ENCODE measurements at regions not wholly inside any gene's neighbourhood (a gene's known extent, or its start where the extent isn't known, plus 50 kb on each side); places are given as distances from the start of the nearest gene placed in this dataset.
"Not testable (repeated sequence)": the region's sequence is repeated elsewhere in the genome, so short reads cannot be mapped to it uniquely, and the experiment has no call there.

- FAIRE-seq, result no peak
These were observed 72.7 kb upstream of the NALF2 start for GRCh38 chrX:69431420-69431819.

- FAIRE-seq, result no peak
These were observed 73.3 kb upstream of the NALF2 start for GRCh38 chrX:69430785-69431184.

GRCh38 chrX:69429339-69430015 is 74.6 kb upstream of the NALF2 start:
- no peak for FAIRE-seq

GRCh38 chrX:69428216-69428615 is 75.9 kb upstream of the NALF2 start:
- no peak for FAIRE-seq

- no peak for FAIRE-seq
These were observed 79.2 kb upstream of the NALF2 start for GRCh38 chrX:69424910-69425309.

GRCh38 chrX:69424161-69424560 is 80.0 kb upstream of the NALF2 start:
- peak; percentile 84 for FAIRE-seq

- FAIRE-seq, result not testable (repeated sequence)
These were observed 81.9 kb upstream of the NALF2 start for GRCh38 chrX:69422208-69422607.

GRCh38 chrX:69415698-69416097 is 88.4 kb upstream of the NALF2 start:
- FAIRE-seq, result no peak

GRCh38 chrX:69412661-69413060 is 91.5 kb upstream of the NALF2 start:
- no peak for FAIRE-seq

- FAIRE-seq, result no peak
These were observed 105.2 kb upstream of the NALF2 start for GRCh38 chrX:69398881-69399280.

- no peak for FAIRE-seq
These were observed 107.2 kb upstream of the NALF2 start for GRCh38 chrX:69396916-69397315.

- no peak for FAIRE-seq
These were observed 108.8 kb upstream of the NALF2 start for GRCh38 chrX:69395306-69395705.

- FAIRE-seq, result no peak
These were observed 115.0 kb upstream of the NALF2 start for GRCh38 chrX:69389101-69389501.

- no peak for FAIRE-seq
These were observed 115.6 kb upstream of the NALF2 start for GRCh38 chrX:69388526-69388925.

- no peak for FAIRE-seq
These were observed 116.3 kb upstream of the NALF2 start for GRCh38 chrX:69387567-69388487.

GRCh38 chrX:69386681-69387080 is 117.4 kb upstream of the NALF2 start:
- FAIRE-seq, result no peak

GRCh38 chrX:69379412-69379811 is 124.7 kb upstream of the NALF2 start:
- FAIRE-seq, result no peak

- no peak for FAIRE-seq
These were observed 129.6 kb upstream of the NALF2 start for GRCh38 chrX:69374569-69374968.

- no peak for FAIRE-seq
These were observed 131.7 kb upstream of the NALF2 start for GRCh38 chrX:69372435-69372834.

- no peak for FAIRE-seq
These were observed 133.0 kb upstream of the NALF2 start for GRCh38 chrX:69371159-69371558.

- no peak for FAIRE-seq
These were observed 134.1 kb upstream of the NALF2 start for GRCh38 chrX:69369999-69370398.

GRCh38 chrX:69366183-69366582 is 137.9 kb upstream of the NALF2 start:
- FAIRE-seq, result no peak

GRCh38 chrX:69365755-69366154 is 138.4 kb upstream of the NALF2 start:
- no peak for FAIRE-seq

- no peak for FAIRE-seq
These were observed 138.8 kb upstream of the NALF2 start for GRCh38 chrX:69365349-69365748.
